HG03060 (cell line): ENCODE measurements at regions not wholly inside any gene's neighbourhood (a gene's known extent, or its start where the extent isn't known, plus 50 kb on each side); places are given as distances from the start of the nearest gene placed in this dataset.

Source experiments
- ATAC-seq: cut with Tn5 transposase; IDR thresholded peaks from one replicate; pipeline ENCODE4 v1.9.1; 2021; ENCODE audit warnings: low read depth, moderate number of reproducible peaks; ENCODE audit not compliant: unreplicated experiment

DNA sequence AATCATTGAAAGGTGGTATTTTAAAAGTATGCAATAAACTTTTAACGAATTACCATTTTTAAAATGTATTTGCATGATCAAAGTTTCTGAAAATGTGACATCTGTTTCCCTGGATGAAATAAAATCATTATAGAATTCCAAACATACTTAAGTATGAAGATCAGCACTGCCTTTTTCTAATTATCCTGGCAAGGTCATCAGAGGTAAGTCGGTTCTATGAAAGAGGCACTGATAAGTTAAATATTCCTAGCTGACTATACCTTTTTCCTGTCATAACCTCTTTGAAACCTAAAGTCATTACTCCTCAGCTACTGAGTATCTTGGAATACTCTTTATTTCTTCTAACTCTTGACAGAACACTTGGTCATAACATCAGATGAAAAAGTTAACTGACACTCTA lies 406.1 kb upstream of the ALCAM start:
- no peak for ATAC-seq

DNA sequence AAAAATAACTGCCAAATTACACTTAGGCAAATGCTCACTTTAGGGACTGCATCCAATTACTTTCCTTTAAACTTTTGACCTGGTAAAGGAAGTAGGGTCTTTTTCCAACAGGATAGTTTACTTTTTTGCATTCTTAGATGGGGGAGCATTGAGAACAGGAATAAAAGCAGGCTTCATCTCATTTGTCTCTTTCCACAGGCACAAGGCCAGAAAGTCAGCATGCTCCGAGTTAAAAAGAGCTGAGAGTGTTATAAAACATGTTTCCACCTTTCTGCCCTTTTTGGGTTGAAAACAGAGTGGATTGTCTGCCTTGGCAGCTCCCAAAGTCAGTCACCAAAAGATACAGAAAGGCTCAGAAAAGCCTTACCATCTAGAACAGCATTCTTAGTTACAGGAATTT lies 404.9 kb upstream of the ALCAM start:
- ATAC-seq, result no peak

- ATAC-seq, result no peak
Measured at GRCh38 chr3:104974316-104974715, 392.4 kb upstream of the ALCAM start.

GRCh38 chr3:104977719-104978118 lies 389.0 kb upstream of the ALCAM start:
- ATAC-seq, result no peak

- ATAC-seq, result no peak
Measured at GRCh38 chr3:104982130-104982529, 384.6 kb upstream of the ALCAM start.

DNA sequence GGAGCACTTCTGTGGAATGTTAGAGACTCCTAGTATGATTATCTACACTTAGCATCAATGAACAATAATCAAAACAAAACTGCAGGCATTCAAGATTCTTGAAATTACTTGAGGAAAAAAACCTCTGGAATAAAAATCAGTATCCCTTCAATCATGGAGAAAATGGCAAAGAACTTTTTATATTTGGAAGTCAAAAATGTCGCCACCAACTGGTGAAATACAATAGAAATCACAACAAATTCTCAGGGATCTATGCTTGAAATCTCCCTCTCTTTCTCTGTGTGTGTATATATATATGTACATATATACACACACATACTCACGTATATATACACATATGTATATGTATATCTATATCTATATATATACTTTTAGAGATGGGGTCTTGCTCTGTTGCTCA lies 378.9 kb upstream of the ALCAM start:
- no peak for ATAC-seq

- no peak for ATAC-seq
Measured at GRCh38 chr3:104988496-104988895, 378.2 kb upstream of the ALCAM start.

DNA sequence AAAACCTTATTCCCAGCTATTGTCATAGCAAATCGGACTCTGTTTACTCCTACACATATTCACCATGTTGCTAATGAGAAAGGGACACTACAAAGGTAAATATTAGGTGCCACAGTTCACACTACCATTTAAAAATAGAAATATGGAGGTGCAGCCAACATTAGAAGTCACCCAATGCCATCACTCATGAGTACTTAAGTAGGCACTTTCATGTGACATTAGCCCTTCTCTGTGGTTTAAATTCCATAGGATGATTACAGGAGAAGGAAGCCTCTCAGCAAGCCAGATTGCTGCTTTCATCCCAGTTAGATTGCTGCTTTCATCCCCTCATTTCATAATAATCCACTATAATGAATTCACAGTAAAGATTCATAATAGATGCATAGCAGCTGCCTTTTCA lies 376.8 kb upstream of the ALCAM start:
- no peak for ATAC-seq

DNA sequence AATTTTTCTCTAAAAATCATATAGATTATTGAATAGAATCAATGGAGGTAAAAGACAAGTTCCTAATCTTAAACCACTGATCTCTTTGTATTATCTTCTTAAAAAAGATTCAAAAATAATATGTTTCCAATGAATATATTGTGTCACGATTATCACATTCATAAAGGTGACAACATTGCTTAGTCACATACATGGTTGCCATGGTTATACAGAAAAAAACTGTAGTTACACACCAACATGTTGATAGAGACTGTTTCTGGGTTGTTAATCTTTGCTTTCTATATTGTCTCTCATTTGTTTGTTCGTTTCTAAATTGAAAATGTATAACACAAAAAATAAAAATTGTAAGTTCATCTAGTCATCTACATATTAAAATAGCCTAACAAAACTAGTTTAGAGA lies 376.0 kb upstream of the ALCAM start:
- ATAC-seq, result no peak

DNA sequence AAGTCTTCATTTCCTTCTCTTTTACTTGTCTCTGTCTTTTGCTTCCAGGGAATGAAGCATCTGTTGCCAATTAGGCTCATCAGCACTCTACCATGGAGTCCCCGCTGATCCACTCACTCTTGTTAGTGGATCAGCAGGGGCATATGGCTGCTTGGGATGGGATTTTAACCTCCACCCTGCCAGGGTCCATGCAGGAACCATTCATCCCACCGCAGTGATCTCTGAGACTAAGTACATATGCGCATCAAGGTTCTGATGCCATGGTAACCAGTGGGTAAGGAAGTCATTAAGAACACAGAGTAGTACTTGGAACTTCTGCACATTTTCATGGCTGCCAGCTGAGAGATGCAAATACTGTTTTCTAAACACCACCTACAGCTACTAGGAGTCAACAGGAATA lies 374.0 kb upstream of the ALCAM start:
- no peak for ATAC-seq

GRCh38 chr3:105006164-105006563 lies 360.5 kb upstream of the ALCAM start:
- ATAC-seq, result no peak

GRCh38 chr3:105013657-105014056 lies 353.1 kb upstream of the ALCAM start:
- no peak for ATAC-seq

DNA sequence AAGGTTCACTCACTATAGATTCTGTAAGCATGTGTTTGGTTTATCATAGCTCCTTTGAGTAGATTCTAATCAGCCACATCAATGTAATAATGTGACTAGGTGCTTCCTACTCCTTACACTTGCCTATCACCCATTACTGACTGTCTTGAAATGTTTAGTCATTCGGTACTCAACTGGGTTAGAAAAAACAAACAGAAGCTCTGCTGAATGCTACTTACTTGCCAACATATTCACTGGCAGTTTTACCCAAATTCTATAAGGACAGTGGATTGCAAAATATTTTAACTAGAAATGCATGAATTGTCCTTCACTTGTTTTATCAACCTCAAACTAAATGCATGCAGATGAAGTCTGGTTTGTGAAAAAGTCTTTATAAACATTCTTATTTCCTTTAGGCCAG lies 352.1 kb upstream of the ALCAM start:
- no peak for ATAC-seq

GRCh38 chr3:105022813-105023212 lies 343.9 kb upstream of the ALCAM start:
- no peak for ATAC-seq

GRCh38 chr3:105030211-105030610 lies 336.5 kb upstream of the ALCAM start:
- ATAC-seq, result no peak

- ATAC-seq, result no peak
Measured at GRCh38 chr3:105032541-105032940, 334.2 kb upstream of the ALCAM start.

GRCh38 chr3:105033081-105033480 lies 333.6 kb upstream of the ALCAM start:
- ATAC-seq, result no peak

DNA sequence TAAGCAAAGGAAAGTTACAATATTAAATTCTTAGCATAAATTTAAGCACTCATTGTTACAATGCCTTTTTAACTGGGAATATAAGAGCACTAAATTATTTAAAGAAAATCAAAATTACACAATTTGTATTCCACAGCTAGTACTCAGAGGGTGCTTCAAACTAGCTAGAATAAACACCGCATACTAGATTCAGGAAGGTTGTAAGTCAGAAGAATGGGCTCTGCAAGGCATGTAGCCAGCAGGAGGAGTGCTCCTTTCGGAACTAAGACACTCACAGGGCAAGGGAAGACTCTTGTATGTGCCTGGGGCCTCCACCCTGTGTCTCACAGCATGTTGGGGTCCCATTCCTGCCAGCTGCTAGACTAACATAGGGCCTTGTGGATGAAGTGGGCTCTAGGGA lies 327.7 kb upstream of the ALCAM start:
- ATAC-seq, result no peak

GRCh38 chr3:105040026-105040622 lies 326.6 kb upstream of the ALCAM start:
- ATAC-seq, result no peak

- no peak for ATAC-seq
Measured at GRCh38 chr3:105042586-105042985, 324.1 kb upstream of the ALCAM start.

DNA sequence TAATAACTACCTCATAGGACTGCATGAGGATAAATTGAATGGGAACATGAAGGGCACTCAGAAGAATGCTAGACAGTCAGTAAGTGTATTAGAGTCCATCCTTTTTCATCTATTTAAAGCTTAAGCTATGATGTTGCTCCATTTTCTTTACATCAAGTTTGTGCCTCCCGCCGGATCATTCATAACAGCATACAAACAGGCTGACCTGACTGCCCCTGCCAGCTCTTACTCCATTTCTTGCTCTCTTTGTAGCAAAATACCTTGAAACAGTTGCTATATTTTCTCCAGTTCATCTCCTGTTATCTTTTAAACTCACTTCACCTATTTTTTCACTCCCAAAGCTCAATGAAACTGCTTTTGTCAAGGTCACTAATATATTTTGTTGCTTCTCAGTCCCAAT lies 315.6 kb upstream of the ALCAM start:
- ATAC-seq, result no peak

- no peak for ATAC-seq
Measured at GRCh38 chr3:105051972-105052371, 314.7 kb upstream of the ALCAM start.

DNA sequence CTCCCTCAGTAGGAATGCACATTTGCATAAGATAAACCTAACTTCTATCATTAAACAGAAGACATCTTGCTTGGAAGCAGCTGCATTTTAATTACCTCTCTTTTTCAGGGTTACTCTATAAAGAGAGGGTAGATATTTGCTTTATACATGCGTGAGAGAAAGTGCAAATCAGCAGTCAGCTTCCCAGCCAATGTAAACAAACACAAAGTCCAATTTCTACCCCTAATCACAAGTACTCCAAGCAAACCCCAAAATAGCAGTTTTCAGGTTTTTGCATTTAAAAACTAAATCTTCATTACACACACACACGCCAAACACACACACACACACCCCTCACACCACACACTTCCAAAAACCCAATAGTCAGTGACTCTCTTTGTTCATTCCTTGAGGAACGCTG lies 303.9 kb upstream of the ALCAM start:
- ATAC-seq, result no peak
